ENCODE measurements at regions not wholly inside any gene's neighbourhood (a gene's known extent, or its start where the extent isn't known, plus 50 kb on each side); places are given as distances from the start of the nearest gene placed in this dataset.

GRCh38 chr18:76205906-76206305 lies 289.1 kb downstream of the ZNF516 start:
- no peak overlapping the region for H3K27ac ChIP-seq (ENCODE audit: low read depth, low read length)
- WGBS, 2 experiments (ENCODE audit: insufficient coverage in 1 of 2, insufficient read length in 1 of 2), result 89 to 90% methylated on average over 6 to 7 of the region's 7 CpGs
- no peaks in the 10 kb centered on the region for H3K9me3 ChIP-seq (ENCODE audit: control insufficient read depth, low read length)
- Mint-ChIP-seq H3K36me3 (ENCODE audit: low read depth) (no peaks in the 10 kb centered on the region), H3K27ac (no peak overlapping the region), H3K27me3 (ENCODE audit: insufficient read depth) (peaks cover 3% of the 10 kb centered on the region), H3K4me3 (no peak overlapping the region), H3K9me3 (peaks cover 7% of the 10 kb centered on the region), H3K4me1 (peaks cover 3% of the 10 kb centered on the region)
- DNase-seq, result no peak
- H3K4me3 ChIP-seq (ENCODE audit: low read length), result no peak overlapping the region
- H3K36me3 ChIP-seq (ENCODE audit: control insufficient read depth, insufficient read depth, low read length), result no peaks in the 10 kb centered on the region
- TF ChIP-seq, protein P1, sequence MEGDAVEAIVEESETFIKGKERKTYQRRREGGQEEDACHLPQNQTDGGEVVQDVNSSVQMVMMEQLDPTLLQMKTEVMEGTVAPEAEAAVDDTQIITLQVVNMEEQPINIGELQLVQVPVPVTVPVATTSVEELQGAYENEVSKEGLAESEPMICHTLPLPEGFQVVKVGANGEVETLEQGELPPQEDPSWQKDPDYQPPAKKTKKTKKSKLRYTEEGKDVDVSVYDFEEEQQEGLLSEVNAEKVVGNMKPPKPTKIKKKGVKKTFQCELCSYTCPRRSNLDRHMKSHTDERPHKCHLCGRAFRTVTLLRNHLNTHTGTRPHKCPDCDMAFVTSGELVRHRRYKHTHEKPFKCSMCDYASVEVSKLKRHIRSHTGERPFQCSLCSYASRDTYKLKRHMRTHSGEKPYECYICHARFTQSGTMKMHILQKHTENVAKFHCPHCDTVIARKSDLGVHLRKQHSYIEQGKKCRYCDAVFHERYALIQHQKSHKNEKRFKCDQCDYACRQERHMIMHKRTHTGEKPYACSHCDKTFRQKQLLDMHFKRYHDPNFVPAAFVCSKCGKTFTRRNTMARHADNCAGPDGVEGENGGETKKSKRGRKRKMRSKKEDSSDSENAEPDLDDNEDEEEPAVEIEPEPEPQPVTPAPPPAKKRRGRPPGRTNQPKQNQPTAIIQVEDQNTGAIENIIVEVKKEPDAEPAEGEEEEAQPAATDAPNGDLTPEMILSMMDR (conservative IDR thresholded peaks at IDR 0.05), result no peak
- H3K27me3 ChIP-seq (ENCODE audit: control insufficient read depth, insufficient read depth, low read length, poor library complexity, severe bottlenecking), result no peaks in the 10 kb centered on the region
- no peak overlapping the region for H3K9ac ChIP-seq (ENCODE audit: extremely low read depth, low read length, poor library complexity, severe bottlenecking)
- no peaks in the 10 kb centered on the region for H3K4me1 ChIP-seq (ENCODE audit: control insufficient read depth, insufficient read depth, low read length)

- Mint-ChIP-seq H3K4me3 (no peak overlapping the region), H3K4me1 (no peaks in the 10 kb centered on the region), H3K36me3 (ENCODE audit: low read depth) (no peaks in the 10 kb centered on the region), H3K27me3 (ENCODE audit: insufficient read depth) (no peaks in the 10 kb centered on the region), H3K9me3 (peaks cover 7% of the 10 kb centered on the region), H3K27ac (no peak overlapping the region)
- H3K27me3 ChIP-seq (ENCODE audit: control insufficient read depth, insufficient read depth, low read length, poor library complexity, severe bottlenecking), result no peaks in the 10 kb centered on the region
- H3K4me3 ChIP-seq (ENCODE audit: low read length), result no peak overlapping the region
- no peaks in the 10 kb centered on the region for H3K9me3 ChIP-seq (ENCODE audit: control insufficient read depth, low read length)
- DNase-seq, result no peak
- no peak overlapping the region for H3K27ac ChIP-seq (ENCODE audit: low read depth, low read length)
- TF ChIP-seq, protein P1 (conservative IDR thresholded peaks at IDR 0.05), result no peak
- WGBS, 2 experiments (ENCODE audit: insufficient coverage in 1 of 2, insufficient read length in 1 of 2), result 92 to 95% methylated on average over 6 of the region's 6 CpGs
- no peak overlapping the region for H3K9ac ChIP-seq (ENCODE audit: extremely low read depth, low read length, poor library complexity, severe bottlenecking)
- no peaks in the 10 kb centered on the region for H3K4me1 ChIP-seq (ENCODE audit: control insufficient read depth, insufficient read depth, low read length)
- H3K36me3 ChIP-seq (ENCODE audit: control insufficient read depth, insufficient read depth, low read length), result no peaks in the 10 kb centered on the region
Measured at GRCh38 chr18:76203552-76203951, 291.5 kb downstream of the ZNF516 start.

DNA sequence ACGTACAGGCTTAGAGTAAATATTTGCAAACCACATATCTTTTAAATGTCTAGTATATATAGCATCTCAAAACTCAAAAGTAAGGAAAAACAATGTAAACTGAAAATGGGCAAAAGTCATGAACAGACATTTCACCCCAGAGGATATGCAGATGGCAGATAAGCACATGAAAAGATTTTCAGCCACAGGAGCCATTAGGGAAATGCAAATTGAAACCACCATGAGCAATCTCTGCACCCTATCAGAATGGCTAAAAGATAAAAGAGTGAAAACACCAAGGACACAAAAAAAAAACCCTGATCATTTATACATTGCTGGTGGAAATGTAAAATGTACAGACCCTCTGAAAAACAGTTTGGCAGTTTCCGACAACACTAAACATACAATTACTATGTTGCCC lies 292.7 kb downstream of the ZNF516 start:
- no peak overlapping the region for H3K27ac Mint-ChIP-seq

More for the DNA sequence above, 292.7 kb downstream of the ZNF516 start:
- Histone ChIP-seq H3K9me3 (ENCODE audit: control insufficient read depth, low read length) (no peaks in the 10 kb centered on the region), H3K27me3 (ENCODE audit: control insufficient read depth, insufficient read depth, low read length, poor library complexity, severe bottlenecking) (no peaks in the 10 kb centered on the region), H3K27ac (ENCODE audit: low read depth, low read length) (no peak overlapping the region), H3K9ac (ENCODE audit: extremely low read depth, low read length, poor library complexity, severe bottlenecking) (no peak overlapping the region), H3K36me3 (ENCODE audit: control insufficient read depth, insufficient read depth, low read length) (no peaks in the 10 kb centered on the region), H3K4me3 (ENCODE audit: low read length) (no peak overlapping the region), H3K4me1 (ENCODE audit: control insufficient read depth, insufficient read depth, low read length) (no peaks in the 10 kb centered on the region)
- peaks cover 7% of the 10 kb centered on the region for H3K9me3 Mint-ChIP-seq
- no peaks in the 10 kb centered on the region for H3K27me3 Mint-ChIP-seq (ENCODE audit: insufficient read depth)
- no peak overlapping the region for H3K4me3 Mint-ChIP-seq
- H3K4me1 Mint-ChIP-seq, result no peaks in the 10 kb centered on the region
- no peak for DNase-seq
- TF ChIP-seq, protein P1 (conservative IDR thresholded peaks at IDR 0.05), result no peak
- WGBS, 2 experiments (ENCODE audit: insufficient coverage in 1 of 2, insufficient read length in 1 of 2), result 81% methylated on average over 1 of the region's 2 CpGs; no CpG with 5 or more reads in 1 of the 2 experiments
- no peaks in the 10 kb centered on the region for H3K36me3 Mint-ChIP-seq (ENCODE audit: low read depth)

Measured in endodermal cell (in vitro differentiated cells).